ENCODE measurements at regions not wholly inside any gene's neighbourhood (a gene's known extent, or its start where the extent isn't known, plus 50 kb on each side); places are given as distances from the start of the nearest gene placed in this dataset.

- no peaks in the 10 kb centered on the region for H3K36me3 ChIP-seq (ENCODE audit: control insufficient read depth, insufficient read depth, low read length)
- H3K4me3 ChIP-seq (ENCODE audit: extremely low read depth, insufficient read depth, low read length, poor library complexity, severe bottlenecking): no peak overlapping the region
- no peaks in the 10 kb centered on the region for H3K9me3 ChIP-seq (ENCODE audit: control insufficient read depth, low read length)
- H3K4me1 ChIP-seq (ENCODE audit: control insufficient read depth, insufficient read depth, low read length, poor library complexity, severe bottlenecking): no peaks in the 10 kb centered on the region
- no peak overlapping the region for H3K27ac ChIP-seq (ENCODE audit: low read depth, low read length, severe bottlenecking)
- WGBS, 2 experiments (ENCODE audit: insufficient coverage in 2 of 2): 86% methylated on average over 5 of the region's 5 CpGs
Observed at GRCh38 chr2:64196963-64197362, 52.7 kb upstream of the PELI1 start.

- Histone ChIP-seq H3K27ac (ENCODE audit: low read depth, low read length, severe bottlenecking) (no peak overlapping the region), H3K4me3 (ENCODE audit: extremely low read depth, insufficient read depth, low read length, poor library complexity, severe bottlenecking) (no peak overlapping the region), H3K9me3 (ENCODE audit: control insufficient read depth, low read length) (no peaks in the 10 kb centered on the region), H3K4me1 (ENCODE audit: control insufficient read depth, insufficient read depth, low read length, poor library complexity, severe bottlenecking) (peaks cover 22% of the 10 kb centered on the region), H3K36me3 (ENCODE audit: control insufficient read depth, insufficient read depth, low read length) (no peaks in the 10 kb centered on the region)
- 100% methylated on average over 1 of the region's 1 CpG; no CpG with 5 or more reads in 1 of the 2 experiments for WGBS, 2 experiments (ENCODE audit: insufficient coverage in 2 of 2)
Observed at GRCh38 chr2:64201151-64201550, 56.9 kb upstream of the PELI1 start.

GRCh38 chr2:64202206-64202845, 58.1 kb upstream of the PELI1 start:
- peak overlapping the region; percentile 78 for H3K27ac ChIP-seq (ENCODE audit: low read depth, low read length, severe bottlenecking)
- H3K9me3 ChIP-seq (ENCODE audit: control insufficient read depth, low read length): no peaks in the 10 kb centered on the region
- WGBS, 2 experiments (ENCODE audit: insufficient coverage in 2 of 2): 93% methylated on average over 2 of the region's 4 CpGs; no CpG with 5 or more reads in 1 of the 2 experiments
- H3K36me3 ChIP-seq (ENCODE audit: control insufficient read depth, insufficient read depth, low read length): no peaks in the 10 kb centered on the region
- peaks cover 22% of the 10 kb centered on the region for H3K4me1 ChIP-seq (ENCODE audit: control insufficient read depth, insufficient read depth, low read length, poor library complexity, severe bottlenecking)
- H3K4me3 ChIP-seq (ENCODE audit: extremely low read depth, insufficient read depth, low read length, poor library complexity, severe bottlenecking): no peak overlapping the region

DNA sequence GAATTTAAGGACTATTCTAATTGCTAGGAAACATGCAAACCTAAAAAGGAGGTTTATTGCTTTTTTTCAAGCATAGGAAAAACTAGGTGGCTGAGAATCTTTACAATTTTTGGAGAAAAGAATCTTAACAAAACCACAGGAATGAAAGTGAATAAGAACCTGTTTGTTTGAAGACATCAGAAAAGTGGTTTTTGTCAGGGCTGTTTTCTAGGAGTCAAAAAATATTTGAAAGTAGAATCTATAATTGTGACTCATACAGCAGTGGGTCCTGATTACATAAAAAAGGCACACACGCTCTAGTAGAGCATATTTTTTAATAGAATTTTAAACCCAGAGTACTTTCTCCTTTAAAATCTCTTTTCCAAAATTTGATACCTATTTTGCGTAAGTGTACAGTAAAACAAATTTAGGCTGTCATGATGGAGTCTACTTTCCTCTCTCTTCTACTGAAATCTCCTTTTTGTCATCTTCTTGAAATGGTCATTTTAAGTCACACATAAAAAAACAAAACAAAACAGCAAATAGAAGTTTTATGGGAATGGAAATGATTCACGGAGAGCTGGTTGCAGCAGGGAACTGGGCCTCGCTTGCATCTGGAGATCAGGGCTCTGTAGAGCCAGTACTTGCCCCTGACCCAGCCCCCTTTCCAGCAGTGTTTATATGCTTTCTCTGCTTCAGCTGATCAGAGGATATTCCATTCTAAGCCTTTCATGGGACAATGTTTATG, 59.1 kb upstream of the PELI1 start:
- WGBS, 2 experiments (ENCODE audit: insufficient coverage in 2 of 2): 73 to 80% methylated on average over 2 of the region's 4 CpGs

DNA sequence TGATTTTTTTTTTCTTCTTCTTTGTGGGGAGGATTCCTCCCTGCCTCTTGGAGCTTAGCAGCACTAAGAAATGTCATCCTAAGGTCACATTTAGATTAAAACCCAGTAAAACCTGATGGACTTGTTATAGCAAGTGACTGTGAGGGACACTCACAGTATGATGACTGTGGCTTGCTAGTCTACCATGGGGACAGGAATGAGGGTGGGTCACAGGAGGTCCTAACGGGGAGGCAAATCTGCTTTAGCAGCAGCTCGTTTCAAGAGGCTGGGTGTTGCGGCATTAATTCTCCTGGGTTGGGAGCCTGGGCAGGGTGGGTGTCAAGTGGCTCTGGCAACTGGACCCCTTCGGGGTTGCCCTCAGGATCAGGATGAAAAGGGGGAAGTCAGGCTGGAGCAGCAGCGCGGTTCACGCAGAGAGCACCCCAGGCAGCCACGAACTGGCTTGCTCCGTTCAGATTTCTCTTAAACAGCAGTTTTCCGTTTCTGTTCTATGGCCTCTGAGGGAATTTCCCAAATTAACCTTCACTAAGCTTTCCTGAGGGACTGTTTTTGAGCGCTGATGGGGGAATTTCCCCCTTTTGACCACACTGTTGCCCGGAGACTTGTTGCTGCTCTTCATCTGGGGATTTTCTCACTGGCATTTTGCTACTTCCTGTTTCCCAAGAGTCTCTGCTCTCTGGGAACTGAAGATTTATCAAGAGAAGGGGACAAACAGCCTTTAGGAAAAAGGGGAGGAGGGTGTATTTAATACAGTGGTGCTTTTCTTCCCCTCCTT, 59.8 kb upstream of the PELI1 start:
- peaks cover 22% of the 10 kb centered on the region for H3K4me1 ChIP-seq (ENCODE audit: control insufficient read depth, insufficient read depth, low read length, poor library complexity, severe bottlenecking)
- H3K36me3 ChIP-seq (ENCODE audit: control insufficient read depth, insufficient read depth, low read length): no peaks in the 10 kb centered on the region
- H3K27ac ChIP-seq (ENCODE audit: low read depth, low read length, severe bottlenecking): peak overlapping the region; percentile 78
- 69 to 81% methylated on average over 11 of the region's 12 CpGs for WGBS, 2 experiments (ENCODE audit: insufficient coverage in 2 of 2)
- no peaks in the 10 kb centered on the region for H3K9me3 ChIP-seq (ENCODE audit: control insufficient read depth, low read length)
- no peak overlapping the region for H3K4me3 ChIP-seq (ENCODE audit: extremely low read depth, insufficient read depth, low read length, poor library complexity, severe bottlenecking)

More for the DNA sequence above, 59.1 kb upstream of the PELI1 start:
- Histone ChIP-seq H3K4me1 (ENCODE audit: control insufficient read depth, insufficient read depth, low read length, poor library complexity, severe bottlenecking) (peaks cover 22% of the 10 kb centered on the region), H3K9me3 (ENCODE audit: control insufficient read depth, low read length) (no peaks in the 10 kb centered on the region), H3K27ac (ENCODE audit: low read depth, low read length, severe bottlenecking) (peak overlapping the region; percentile 78), H3K4me3 (ENCODE audit: extremely low read depth, insufficient read depth, low read length, poor library complexity, severe bottlenecking) (no peak overlapping the region), H3K36me3 (ENCODE audit: control insufficient read depth, insufficient read depth, low read length) (no peaks in the 10 kb centered on the region)

- no peak overlapping the region for H3K4me3 ChIP-seq (ENCODE audit: extremely low read depth, insufficient read depth, low read length, poor library complexity, severe bottlenecking)
- peak overlapping the region; percentile 78 for H3K27ac ChIP-seq (ENCODE audit: low read depth, low read length, severe bottlenecking)
- H3K4me1 ChIP-seq (ENCODE audit: control insufficient read depth, insufficient read depth, low read length, poor library complexity, severe bottlenecking): peaks cover 22% of the 10 kb centered on the region
- no peaks in the 10 kb centered on the region for H3K9me3 ChIP-seq (ENCODE audit: control insufficient read depth, low read length)
- WGBS, 2 experiments (ENCODE audit: insufficient coverage in 2 of 2): 93 to 100% methylated on average over 1 to 3 of the region's 6 CpGs
- H3K36me3 ChIP-seq (ENCODE audit: control insufficient read depth, insufficient read depth, low read length): no peaks in the 10 kb centered on the region
Observed at GRCh38 chr2:64204703-64205102, 60.5 kb upstream of the PELI1 start.

GRCh38 chr2:64205415-64205814, 61.2 kb upstream of the PELI1 start:
- Histone ChIP-seq H3K9me3 (ENCODE audit: control insufficient read depth, low read length) (no peaks in the 10 kb centered on the region), H3K27ac (ENCODE audit: low read depth, low read length, severe bottlenecking) (no peak overlapping the region), H3K4me1 (ENCODE audit: control insufficient read depth, insufficient read depth, low read length, poor library complexity, severe bottlenecking) (peaks cover 22% of the 10 kb centered on the region), H3K4me3 (ENCODE audit: extremely low read depth, insufficient read depth, low read length, poor library complexity, severe bottlenecking) (no peak overlapping the region), H3K36me3 (ENCODE audit: control insufficient read depth, insufficient read depth, low read length) (no peaks in the 10 kb centered on the region)
- WGBS, 2 experiments (ENCODE audit: insufficient coverage in 2 of 2): 71% methylated on average over 1 of the region's 2 CpGs; no CpG with 5 or more reads in 1 of the 2 experiments

- 100% methylated on average over 1 of the region's 1 CpG; no CpG with 5 or more reads in 1 of the 2 experiments for WGBS, 2 experiments (ENCODE audit: insufficient coverage in 2 of 2)
- H3K27ac ChIP-seq (ENCODE audit: low read depth, low read length, severe bottlenecking): no peak overlapping the region
- no peaks in the 10 kb centered on the region for H3K36me3 ChIP-seq (ENCODE audit: control insufficient read depth, insufficient read depth, low read length)
- H3K4me1 ChIP-seq (ENCODE audit: control insufficient read depth, insufficient read depth, low read length, poor library complexity, severe bottlenecking): peaks cover 19% of the 10 kb centered on the region
- H3K4me3 ChIP-seq (ENCODE audit: extremely low read depth, insufficient read depth, low read length, poor library complexity, severe bottlenecking): no peak overlapping the region
- H3K9me3 ChIP-seq (ENCODE audit: control insufficient read depth, low read length): no peaks in the 10 kb centered on the region
Observed at GRCh38 chr2:64207573-64207972, 63.4 kb upstream of the PELI1 start.

GRCh38 chr2:64210816-64211215, 66.6 kb upstream of the PELI1 start:
- no peaks in the 10 kb centered on the region for H3K36me3 ChIP-seq (ENCODE audit: control insufficient read depth, insufficient read depth, low read length)
- no peaks in the 10 kb centered on the region for H3K4me1 ChIP-seq (ENCODE audit: control insufficient read depth, insufficient read depth, low read length, poor library complexity, severe bottlenecking)
- 96 to 98% methylated on average over 3 of the region's 3 CpGs for WGBS, 2 experiments (ENCODE audit: insufficient coverage in 2 of 2)
- no peak overlapping the region for H3K27ac ChIP-seq (ENCODE audit: low read depth, low read length, severe bottlenecking)
- no peaks in the 10 kb centered on the region for H3K9me3 ChIP-seq (ENCODE audit: control insufficient read depth, low read length)
- no peak overlapping the region for H3K4me3 ChIP-seq (ENCODE audit: extremely low read depth, insufficient read depth, low read length, poor library complexity, severe bottlenecking)

DNA sequence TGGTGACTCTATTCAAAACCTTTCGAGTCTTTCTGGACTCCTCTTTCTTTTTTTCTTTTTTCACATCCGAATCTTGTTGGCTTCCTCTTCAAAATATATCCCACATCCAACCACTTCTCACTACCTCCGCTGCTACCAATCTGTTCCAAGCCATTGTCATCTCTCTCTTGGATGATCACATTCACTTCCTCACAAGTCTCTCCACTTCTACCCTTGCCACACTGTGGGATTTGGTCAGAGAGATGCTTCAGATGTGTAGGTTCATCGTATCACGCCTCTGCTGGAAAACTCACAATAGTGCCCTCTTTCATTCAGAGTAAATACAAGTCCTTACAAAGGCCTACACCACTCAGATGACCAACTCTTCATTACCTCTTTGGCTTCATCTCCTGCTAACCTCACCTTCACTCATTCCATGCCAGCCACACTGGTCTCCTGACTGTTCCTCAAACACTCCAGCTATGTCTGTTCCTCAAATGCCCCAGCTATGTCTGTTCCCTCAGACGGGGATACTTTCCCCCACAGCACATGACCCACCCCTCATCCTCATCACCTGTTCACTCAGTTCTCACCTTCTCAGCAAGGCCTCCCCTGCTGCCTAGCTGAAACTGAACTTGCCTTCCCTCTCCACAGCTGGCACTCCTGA, 67.2 kb upstream of the PELI1 start:
- H3K9me3 ChIP-seq (ENCODE audit: control insufficient read depth, low read length): no peaks in the 10 kb centered on the region
- H3K4me3 ChIP-seq (ENCODE audit: extremely low read depth, insufficient read depth, low read length, poor library complexity, severe bottlenecking): no peak overlapping the region
- H3K27ac ChIP-seq (ENCODE audit: low read depth, low read length, severe bottlenecking): no peak overlapping the region
- no peaks in the 10 kb centered on the region for H3K4me1 ChIP-seq (ENCODE audit: control insufficient read depth, insufficient read depth, low read length, poor library complexity, severe bottlenecking)
- 85 to 88% methylated on average over 6 of the region's 6 CpGs for WGBS, 2 experiments (ENCODE audit: insufficient coverage in 2 of 2)
- no peaks in the 10 kb centered on the region for H3K36me3 ChIP-seq (ENCODE audit: control insufficient read depth, insufficient read depth, low read length)
